A673 (cell line): ENCODE measurements at regions not wholly inside any gene's neighbourhood (a gene's known extent, or its start where the extent isn't known, plus 50 kb on each side); places are given as distances from the start of the nearest gene placed in this dataset.

ENCODE experiments used
- BruUV-seq: library from RNA; stranded (reverse); fragments of 400-500 nt; replicated peaks from 2 replicates; lab custom pipeline; 2021; lab: Mats Ljungman, UMichigan
- CTCF ChIA-PET: fragments of 300-600 bp; sonication (Branson Sonifier 250); formaldehyde crosslinking; loops from one replicate; lab custom pipeline; 2022; ENCODE audit warnings: antibody characterized with exemption; lab: Charles Lee
- POLR2A ChIA-PET: fragments of 300-600 bp; sonication (Branson Sonifier 250); formaldehyde crosslinking; loops from one replicate; lab custom pipeline; 2022; ENCODE audit warnings: antibody characterized with exemption; ENCODE audit not compliant: low non-redundant PET; lab: Charles Lee
- DNase-seq: peaks from one replicate; pipeline ENCODE4 v3.0.0-alpha.2; 2015; ENCODE audit warnings: low spot score
- H3K27ac ChIP-seq: fragments of 200-600 bp; sonication (generic); 2 replicates; pipeline ENCODE4 v1.5.1; 2016; ENCODE audit warnings: mixed run types, low read depth, mild to moderate bottlenecking, mixed read lengths, antibody characterized with exemption, low read length; ENCODE audit not compliant: poor library complexity, severe bottlenecking
- H3K27me3 ChIP-seq: fragments of 200-600 bp; sonication (generic); replicated peaks from 2 replicates; pipeline ENCODE4 v1.6.1; 2017; ENCODE audit warnings: mixed run types, low read depth, mild to moderate bottlenecking, mixed read lengths, antibody characterized with exemption, low read length; ENCODE audit not compliant: insufficient read depth, poor library complexity
- H3K36me3 ChIP-seq: fragments of 200-600 bp; sonication (generic); 2 replicates; pipeline ENCODE4 v1.6.1; 2016; ENCODE audit warnings: mixed run types, mild to moderate bottlenecking, mixed read lengths, antibody characterized with exemption, low read length; ENCODE audit not compliant: insufficient read depth, poor library complexity, severe bottlenecking
- H3K4me1 ChIP-seq: fragments of 200-600 bp; sonication (generic); 2 replicates; pipeline ENCODE4 v1.6.1; 2017; ENCODE audit warnings: mixed run types, mild to moderate bottlenecking, mixed read lengths, antibody characterized with exemption, low read length; ENCODE audit not compliant: insufficient read depth, poor library complexity, severe bottlenecking
- H3K4me3 ChIP-seq: fragments of 200-600 bp; sonication (generic); 2 replicates; pipeline ENCODE4 v1.5.1; 2016; ENCODE audit warnings: low read depth, mixed run types, mild to moderate bottlenecking, mixed read lengths, low read length; ENCODE audit not compliant: poor library complexity, severe bottlenecking
- H3K9me3 ChIP-seq: fragments of 200-600 bp; sonication (generic); 2 replicates; pipeline ENCODE4 v1.6.1; 2016; ENCODE audit warnings: mixed run types, low read depth, mild to moderate bottlenecking, mixed read lengths, antibody characterized with exemption, low read length; ENCODE audit not compliant: poor library complexity, severe bottlenecking
- CTCF ChIP-seq: fragments of 300-800, 200-600 bp; sonication (generic); conservative IDR thresholded peaks from 2 replicates; pipeline ENCODE4 v1.5.1; 2017; ENCODE audit warnings: low read depth, mild to moderate bottlenecking, antibody characterized with exemption, low read length, moderate library complexity, mixed read lengths
- EZH2 ChIP-seq: fragments of 200-600 bp; sonication (generic); IDR thresholded peaks from 2 replicates; pipeline ENCODE4 v1.6.1; 2017; ENCODE audit warnings: borderline replicate concordance, low read depth, mild to moderate bottlenecking, mixed read lengths, antibody characterized with exemption, low read length; ENCODE audit not compliant: poor library complexity, severe bottlenecking
- intact Hi-C: fragments of 100-400 bp; cut with micrococcal nuclease; formaldehyde crosslinking; loops from one replicate; pipeline ENCODE4 v1.10.0; 2022; ENCODE audit not compliant: unreplicated experiment

- POLR2A ChIA-PET: no interaction called here
- peaks cover 3% of the 10 kb centered on the region for H3K4me1 ChIP-seq
- no peak for DNase-seq
- CTCF ChIA-PET: no interaction called here
- no peak overlapping the region for H3K27ac ChIP-seq
- H3K4me3 ChIP-seq: no peak overlapping the region
- no peaks in the 10 kb centered on the region for H3K36me3 ChIP-seq
- intact Hi-C loops: no loop called here
- H3K27me3 ChIP-seq: no peaks in the 10 kb centered on the region
- TF ChIP-seq CTCF (no peak), EZH2 (no peak)
- H3K9me3 ChIP-seq: no peaks in the 10 kb centered on the region
- BruUV-seq: no TSS peak
These were observed 775.1 kb downstream of the TNS3 start for GRCh38 chr7:46806856-46807255.

- no peak for TF ChIP-seq EZH2
- no peak for TF ChIP-seq CTCF
- Histone ChIP-seq H3K27me3 (no peaks in the 10 kb centered on the region), H3K4me3 (no peak overlapping the region), H3K9me3 (no peaks in the 10 kb centered on the region), H3K27ac (no peak overlapping the region), H3K4me1 (no peaks in the 10 kb centered on the region), H3K36me3 (no peaks in the 10 kb centered on the region)
- CTCF ChIA-PET: no interaction called here
- intact Hi-C loops: no loop called here
- DNase-seq: no peak
- no TSS peak for BruUV-seq
- POLR2A ChIA-PET: no interaction called here
These were observed 779.4 kb downstream of the TNS3 start for GRCh38 chr7:46802479-46802878.

GRCh38 chr7:46791188-46791587, 790.7 kb downstream of the TNS3 start:
- Histone ChIP-seq H3K27ac (no peak overlapping the region), H3K27me3 (no peaks in the 10 kb centered on the region), H3K4me1 (no peaks in the 10 kb centered on the region), H3K36me3 (no peaks in the 10 kb centered on the region), H3K9me3 (peaks cover 3% of the 10 kb centered on the region), H3K4me3 (no peak overlapping the region)
- ChIA-PET POLR2A (no interaction called here), CTCF (no interaction called here)
- intact Hi-C loops: no loop called here
- no TSS peak for BruUV-seq
- no peak for TF ChIP-seq CTCF
- TF ChIP-seq EZH2: no peak
- DNase-seq: no peak
